Esophagus squamous epithelium (tissue), 4 donors: ENCODE measurements at regions not wholly inside any gene's neighbourhood (a gene's known extent, or its start where the extent isn't known, plus 50 kb on each side); places are given as distances from the start of the nearest gene placed in this dataset.

Experiments used
- CTCF ChIP-seq, 6 experiments: fragments of 450-650 bp in 4 of 6; fragments of 200-600 bp in 2 of 6; sonication (generic) in 2 of 6; IDR thresholded peaks; one replicate each; pipeline ENCODE4 v1.5.1; 2016 to 2019; ENCODE audit warnings: antibody characterized with exemption in 6 of 6, mild to moderate bottlenecking in 4 of 6, moderate library complexity in 4 of 6
- POLR2A ChIP-seq, 4 donors: fragments of 450-650 bp; IDR thresholded peaks; one replicate each; pipeline ENCODE4 v1.6.1; 2017; ENCODE audit warnings: antibody characterized with exemption in 4 of 4, mild to moderate bottlenecking in 4 of 4, moderate library complexity in 3 of 4

GRCh38 chr15:70242951-70243685 is 145.4 kb upstream of the TLE3 start:
- no peak for TF ChIP-seq CTCF (IDR thresholded peaks at IDR 0.05)
- TF ChIP-seq POLR2A (IDR thresholded peaks at IDR 0.05): no peak
